ENCODE measurements at regions not wholly inside any gene's neighbourhood (a gene's known extent, or its start where the extent isn't known, plus 50 kb on each side); places are given as distances from the start of the nearest gene placed in this dataset.

- no peak for TF ChIP-seq NRF1 (IDR thresholded peaks at IDR 0.05; ENCODE audit: low read depth, low read length)
Measured at GRCh38 chr17:31731118-31731517, 127.9 kb downstream of the COPRS start (continued).

Measured in H1 (cell line).